Mesendoderm (in vitro differentiated cells): ENCODE measurements at regions not wholly inside any gene's neighbourhood (a gene's known extent, or its start where the extent isn't known, plus 50 kb on each side); places are given as distances from the start of the nearest gene placed in this dataset.

Experiments
- DNase-seq: peaks from one replicate; pipeline ENCODE4 v3.0.0; 2013
- H2AK5ac ChIP-seq: 2 replicates; pipeline ENCODE4 v1.6.1; 2013; ENCODE audit warnings: low read length, inconsistent platforms
- H2BK120ac ChIP-seq: 2 replicates; pipeline ENCODE4 v1.6.1; 2013; ENCODE audit warnings: low read depth, mild to moderate bottlenecking, low read length, moderate library complexity, mixed read lengths
- H2BK15ac ChIP-seq: replicated peaks from 2 replicates; pipeline ENCODE4 v1.6.1; 2013; ENCODE audit warnings: low read depth, mild to moderate bottlenecking, moderate library complexity
- H2BK5ac ChIP-seq: 2 replicates; pipeline ENCODE4 v1.6.1; 2013; ENCODE audit warnings: low read length, inconsistent platforms
- H3K18ac ChIP-seq: 2 replicates; pipeline ENCODE4 v1.6.1; 2013; ENCODE audit warnings: mild to moderate bottlenecking, low read length, mixed read lengths
- H3K23ac ChIP-seq: one replicate; pipeline ENCODE4 v1.6.1; 2013; ENCODE audit warnings: low read length
- H3K27ac ChIP-seq: 2 replicates; pipeline ENCODE4 v1.5.1; 2013; ENCODE audit warnings: low read depth, mild to moderate bottlenecking, inconsistent platforms, low read length, moderate library complexity
- H3K27me3 ChIP-seq: 2 replicates; pipeline ENCODE4 v1.6.1; 2013; ENCODE audit warnings: low read length, control low read depth, mild to moderate bottlenecking, inconsistent platforms; ENCODE audit not compliant: insufficient read depth, poor library complexity
- H3K36me3 ChIP-seq: 2 replicates; pipeline ENCODE4 v1.6.1; 2013; ENCODE audit warnings: low read length, inconsistent platforms; ENCODE audit not compliant: control insufficient read depth, insufficient read depth
- H3K4ac ChIP-seq: one replicate; pipeline ENCODE4 v1.6.1; 2013; ENCODE audit warnings: low read depth, mild to moderate bottlenecking, low read length, moderate library complexity
- H3K4me1 ChIP-seq: 2 replicates; pipeline ENCODE4 v1.6.1; 2013; ENCODE audit warnings: low read depth, low read length, inconsistent platforms; ENCODE audit not compliant: control insufficient read depth
- H3K4me2 ChIP-seq: 2 replicates; pipeline ENCODE4 v1.6.1; 2013; ENCODE audit warnings: low read length
- H3K4me3 ChIP-seq: 2 replicates; pipeline ENCODE4 v1.5.1; 2013; ENCODE audit warnings: mild to moderate bottlenecking, low read length
- H3K56ac ChIP-seq: one replicate; pipeline ENCODE4 v1.6.1; 2013; ENCODE audit warnings: low read length
- H3K79me1 ChIP-seq: 2 replicates; pipeline ENCODE4 v1.6.1; 2013; ENCODE audit warnings: low read length, inconsistent platforms
- H3K79me2 ChIP-seq: 2 replicates; pipeline ENCODE4 v1.6.1; 2013; ENCODE audit warnings: mild to moderate bottlenecking, low read length; ENCODE audit not compliant: control insufficient read depth, insufficient read depth
- H3K9ac ChIP-seq: 2 replicates; pipeline ENCODE4 v1.6.1; 2013; ENCODE audit warnings: low read length, inconsistent platforms
- H4K5ac ChIP-seq: one replicate; pipeline ENCODE4 v1.6.1; 2013; ENCODE audit warnings: low read length
- H4K8ac ChIP-seq: one replicate; pipeline ENCODE4 v1.6.1; 2013; ENCODE audit warnings: low read depth, mild to moderate bottlenecking, control low read depth, low read length, moderate library complexity
- WGBS: extraction: QIAGEN DNeasy Blood & Tissue Kit; methylation state at CpG from one replicate; pipeline ENCODE4 v1.1.7; 2013; ENCODE audit warnings: low lambda C conversion rate, missing lambda C conversion rate; ENCODE audit not compliant: insufficient coverage; ENCODE audit errors: extremely low coverage; 5-methylcytosine and 5-hydroxymethylcytosine counted together

GRCh38 chr4:41485041-41485440 is 52.9 kb upstream of the LIMCH1 start:
- no peak overlapping the region for H4K5ac ChIP-seq
- H3K27ac ChIP-seq: no peak overlapping the region
- H2BK15ac ChIP-seq: no peak overlapping the region
- no peak overlapping the region for H3K9ac ChIP-seq
- H3K79me2 ChIP-seq: no peaks in the 10 kb centered on the region
- no peak overlapping the region for H3K56ac ChIP-seq
- no peak overlapping the region for H2BK5ac ChIP-seq
- H3K4ac ChIP-seq: no peak overlapping the region
- no peak overlapping the region for H3K23ac ChIP-seq
- H3K36me3 ChIP-seq: no peaks in the 10 kb centered on the region
- DNase-seq: no peak
- no peaks in the 10 kb centered on the region for H3K79me1 ChIP-seq
- H2BK120ac ChIP-seq: no peak overlapping the region
- H4K8ac ChIP-seq: no peak overlapping the region
- H3K4me3 ChIP-seq: no peak overlapping the region
- no peak overlapping the region for H3K4me2 ChIP-seq
- H3K27me3 ChIP-seq: no peaks in the 10 kb centered on the region
- no peak overlapping the region for H2AK5ac ChIP-seq
- WGBS: no CpG with 5 or more reads among the region's 1 CpG
- H3K18ac ChIP-seq: no peak overlapping the region
- H3K4me1 ChIP-seq: no peaks in the 10 kb centered on the region

GRCh38 chr4:41487868-41488440 is 50.0 kb upstream of the LIMCH1 start:
- no peak overlapping the region for H4K8ac ChIP-seq
- H3K4me3 ChIP-seq: no peak overlapping the region
- no peaks in the 10 kb centered on the region for H3K36me3 ChIP-seq
- H3K4ac ChIP-seq: no peak overlapping the region
- no peak overlapping the region for H2BK5ac ChIP-seq
- H3K27me3 ChIP-seq: no peaks in the 10 kb centered on the region
- WGBS: no CpG with 5 or more reads among the region's 4 CpGs
- H3K56ac ChIP-seq: no peak overlapping the region
- no peak overlapping the region for H2BK120ac ChIP-seq
- no peak overlapping the region for H3K4me2 ChIP-seq
- H3K9ac ChIP-seq: no peak overlapping the region
- no peak for DNase-seq
- H3K27ac ChIP-seq: no peak overlapping the region
- no peak overlapping the region for H2BK15ac ChIP-seq
- no peak overlapping the region for H2AK5ac ChIP-seq
- H4K5ac ChIP-seq: no peak overlapping the region
- H3K79me1 ChIP-seq: no peaks in the 10 kb centered on the region
- H3K23ac ChIP-seq: no peak overlapping the region
- H3K4me1 ChIP-seq: no peaks in the 10 kb centered on the region
- no peaks in the 10 kb centered on the region for H3K79me2 ChIP-seq
- H3K18ac ChIP-seq: no peak overlapping the region
